ENCODE measurements at regions not wholly inside any gene's neighbourhood (a gene's known extent, or its start where the extent isn't known, plus 50 kb on each side); places are given as distances from the start of the nearest gene placed in this dataset.

DNA sequence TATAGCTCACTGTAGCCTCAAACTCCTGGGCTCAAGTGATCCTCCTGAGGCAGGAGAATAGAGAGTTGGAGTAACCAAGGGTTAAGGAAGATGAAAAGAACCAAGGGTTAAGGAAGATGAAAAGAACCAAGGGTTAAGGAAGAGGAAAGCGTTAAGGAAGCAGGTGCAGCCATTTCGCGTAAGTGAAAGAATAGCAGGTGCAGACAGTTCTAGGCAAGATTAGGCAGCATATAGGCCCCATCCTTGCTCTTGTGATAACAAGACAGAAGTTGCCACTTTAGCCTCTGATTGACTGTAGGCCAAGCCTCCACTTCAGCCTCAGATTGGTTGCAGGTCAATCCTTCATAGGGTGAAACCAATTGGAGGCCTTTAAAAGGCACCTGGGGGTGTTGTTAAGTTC is 677.4 kb downstream of the PDCD6IP start:
- TF ChIP-seq, protein P1, sequence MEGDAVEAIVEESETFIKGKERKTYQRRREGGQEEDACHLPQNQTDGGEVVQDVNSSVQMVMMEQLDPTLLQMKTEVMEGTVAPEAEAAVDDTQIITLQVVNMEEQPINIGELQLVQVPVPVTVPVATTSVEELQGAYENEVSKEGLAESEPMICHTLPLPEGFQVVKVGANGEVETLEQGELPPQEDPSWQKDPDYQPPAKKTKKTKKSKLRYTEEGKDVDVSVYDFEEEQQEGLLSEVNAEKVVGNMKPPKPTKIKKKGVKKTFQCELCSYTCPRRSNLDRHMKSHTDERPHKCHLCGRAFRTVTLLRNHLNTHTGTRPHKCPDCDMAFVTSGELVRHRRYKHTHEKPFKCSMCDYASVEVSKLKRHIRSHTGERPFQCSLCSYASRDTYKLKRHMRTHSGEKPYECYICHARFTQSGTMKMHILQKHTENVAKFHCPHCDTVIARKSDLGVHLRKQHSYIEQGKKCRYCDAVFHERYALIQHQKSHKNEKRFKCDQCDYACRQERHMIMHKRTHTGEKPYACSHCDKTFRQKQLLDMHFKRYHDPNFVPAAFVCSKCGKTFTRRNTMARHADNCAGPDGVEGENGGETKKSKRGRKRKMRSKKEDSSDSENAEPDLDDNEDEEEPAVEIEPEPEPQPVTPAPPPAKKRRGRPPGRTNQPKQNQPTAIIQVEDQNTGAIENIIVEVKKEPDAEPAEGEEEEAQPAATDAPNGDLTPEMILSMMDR (IDR thresholded peaks at IDR 0.05 in 8 of 11, conservative IDR thresholded peaks at IDR 0.05 in 3 of 11): no peak
- TF ChIP-seq POLR2AphosphoS5 (IDR thresholded peaks at IDR 0.05): no peak

Measured in spleen (tissue), 7 donors.